ENCODE measurements at regions not wholly inside any gene's neighbourhood (a gene's known extent, or its start where the extent isn't known, plus 50 kb on each side); places are given as distances from the start of the nearest gene placed in this dataset.

- Histone ChIP-seq H3K4me1 (peaks cover 45% of the 10 kb centered on the region), H3K4me3 (no peak overlapping the region), H3K9ac (no peak overlapping the region), H3K27ac (no peak overlapping the region), H3K79me2 (ENCODE audit: low read depth) (no peaks in the 10 kb centered on the region), H2AFZ (replicated peaks) (peak overlapping the region; percentile 7), H3F3A (ENCODE audit: low read depth) (peaks cover 10% of the 10 kb centered on the region), H3K4me2 (no peak overlapping the region), H4K20me1 (ENCODE audit: low read depth) (no peaks in the 10 kb centered on the region), H3K27me3 (no peaks in the 10 kb centered on the region), H3K36me3 (no peaks in the 10 kb centered on the region), H3K9me3 (ENCODE audit: low read depth) (no peaks in the 10 kb centered on the region)
- no peak overlapping the region for H3K4me3 Mint-ChIP-seq
- H3K27me3 Mint-ChIP-seq (ENCODE audit: insufficient read depth, low read depth) = no peaks in the 10 kb centered on the region
- no peaks in the 10 kb centered on the region for H3K36me3 Mint-ChIP-seq
- peak; percentile 13 for DNase-seq (ENCODE audit: low spot score)
- peaks cover 45% of the 10 kb centered on the region for H3K4me1 Mint-ChIP-seq
- no peak for TF ChIP-seq EZH2phosphoT487 (IDR thresholded peaks at IDR 0.05)
- TF ChIP-seq EZH2 (IDR thresholded peaks at IDR 0.05) = no peak
- no peak for TF ChIP-seq CTCF (IDR thresholded peaks at IDR 0.05)
- peak overlapping the region; percentile 70 for H3K27ac Mint-ChIP-seq
- no peaks in the 10 kb centered on the region for H3K9me3 Mint-ChIP-seq
Observed at GRCh38 chr6:12422848-12423247, 132.7 kb downstream of the EDN1 start.

- Mint-ChIP-seq H3K36me3 (no peaks in the 10 kb centered on the region), H3K27ac (no peak overlapping the region), H3K9me3 (no peaks in the 10 kb centered on the region)
Observed at GRCh38 chr6:12423832-12424231, 133.7 kb downstream of the EDN1 start.

DNA sequence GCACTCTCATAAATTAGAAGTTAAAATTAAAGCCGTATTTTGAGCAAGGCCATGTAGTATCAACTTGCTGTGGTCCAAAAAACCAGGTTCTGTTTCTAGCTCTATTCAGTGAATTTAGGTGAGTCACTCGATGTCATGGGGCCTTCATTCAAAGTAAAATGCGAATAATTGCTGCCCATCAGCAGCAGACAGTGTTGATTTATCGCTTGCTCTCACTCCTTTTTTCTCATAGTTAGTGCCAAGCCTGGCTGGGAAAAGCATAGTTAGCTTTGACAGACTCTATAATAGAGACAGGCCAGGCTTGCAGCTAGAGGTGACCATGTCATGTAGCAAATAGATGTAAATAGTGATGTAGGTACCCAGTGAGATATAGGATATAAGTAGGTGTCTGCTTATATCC lies 136.0 kb downstream of the EDN1 start:
- Histone ChIP-seq H4K20me1 (ENCODE audit: low read depth) (no peaks in the 10 kb centered on the region), H3K36me3 (no peaks in the 10 kb centered on the region), H3K27ac (no peak overlapping the region), H3F3A (ENCODE audit: low read depth) (peaks cover 1% of the 10 kb centered on the region), H2AFZ (replicated peaks) (no peak overlapping the region), H3K27me3 (no peaks in the 10 kb centered on the region), H3K9me3 (ENCODE audit: low read depth) (no peaks in the 10 kb centered on the region), H3K4me1 (peaks cover 28% of the 10 kb centered on the region), H3K9ac (no peak overlapping the region), H3K4me2 (no peak overlapping the region), H3K79me2 (ENCODE audit: low read depth) (no peaks in the 10 kb centered on the region), H3K4me3 (no peak overlapping the region)
- no peaks in the 10 kb centered on the region for H3K27me3 Mint-ChIP-seq (ENCODE audit: insufficient read depth, low read depth)
- H3K27ac Mint-ChIP-seq = peak overlapping the region; percentile 32
- TF ChIP-seq EZH2 (IDR thresholded peaks at IDR 0.05) = no peak
- no peak for TF ChIP-seq EZH2phosphoT487 (IDR thresholded peaks at IDR 0.05)
- no peak for TF ChIP-seq CTCF (IDR thresholded peaks at IDR 0.05)
- H3K4me3 Mint-ChIP-seq = no peak overlapping the region
- H3K9me3 Mint-ChIP-seq = no peaks in the 10 kb centered on the region
- no peak for DNase-seq (ENCODE audit: low spot score)
- H3K4me1 Mint-ChIP-seq = peaks cover 39% of the 10 kb centered on the region
- no peaks in the 10 kb centered on the region for H3K36me3 Mint-ChIP-seq

More at GRCh38 chr6:12423832-12424231, 133.7 kb downstream of the EDN1 start:
- Histone ChIP-seq H4K20me1 (ENCODE audit: low read depth) (no peaks in the 10 kb centered on the region), H3K4me1 (peaks cover 45% of the 10 kb centered on the region), H3K9me3 (ENCODE audit: low read depth) (no peaks in the 10 kb centered on the region), H3K9ac (no peak overlapping the region), H3K36me3 (no peaks in the 10 kb centered on the region), H2AFZ (replicated peaks) (peak overlapping the region; percentile 13), H3K4me3 (no peak overlapping the region), H3K27ac (no peak overlapping the region), H3K79me2 (ENCODE audit: low read depth) (no peaks in the 10 kb centered on the region), H3F3A (ENCODE audit: low read depth) (peaks cover 10% of the 10 kb centered on the region), H3K4me2 (no peak overlapping the region), H3K27me3 (no peaks in the 10 kb centered on the region)
- no peak for TF ChIP-seq EZH2 (IDR thresholded peaks at IDR 0.05)
- TF ChIP-seq CTCF (IDR thresholded peaks at IDR 0.05) = no peak
- TF ChIP-seq EZH2phosphoT487 (IDR thresholded peaks at IDR 0.05) = no peak
- Mint-ChIP-seq H3K4me3 (no peak overlapping the region), H3K27me3 (ENCODE audit: insufficient read depth, low read depth) (no peaks in the 10 kb centered on the region), H3K4me1 (peaks cover 49% of the 10 kb centered on the region)
- no peak for DNase-seq (ENCODE audit: low spot score)
